Vagina (tissue), 2 donors: ENCODE measurements at regions not wholly inside any gene's neighbourhood (a gene's known extent, or its start where the extent isn't known, plus 50 kb on each side); places are given as distances from the start of the nearest gene placed in this dataset.

Source experiments
- DNase-seq, 2 donors: peaks; one replicate each; pipeline ENCODE4 v3.0.0-alpha.2; 2017; ENCODE audit errors: extremely low spot score in 2 of 2
- H3K27ac ChIP-seq: fragments of 200-600 bp; sonication (generic); one replicate; pipeline ENCODE4 v1.5.1; 2019
- H3K27me3 ChIP-seq: fragments of 200-600 bp; sonication (generic); one replicate; pipeline ENCODE4 v1.5.1; 2019
- H3K36me3 ChIP-seq, 2 donors: fragments of 200-600 bp; sonication (generic); one replicate each; pipeline ENCODE4 v1.5.1; 2017 to 2019
- H3K4me1 ChIP-seq: fragments of 200-600 bp; sonication (generic); one replicate; pipeline ENCODE4 v1.5.1; 2019
- H3K4me3 ChIP-seq, 2 donors: fragments of 200-600 bp; sonication (generic); 1 replicate in 1 of 2; 2 replicates in 1 of 2; pipeline ENCODE4 v1.5.1; 2016 to 2019
- H3K9me3 ChIP-seq: fragments of 200-600 bp; sonication (generic); one replicate; pipeline ENCODE4 v1.5.1; 2019
- CTCF ChIP-seq, 3 experiments: fragments of 450-650 bp in 2 of 3; fragments of 200-600 bp in 1 of 3; sonication (generic) in 1 of 3; IDR thresholded peaks; one replicate each; pipeline ENCODE4 v1.5.1; 2017 to 2019; ENCODE audit warnings: antibody characterized with exemption in 3 of 3, mild to moderate bottlenecking in 2 of 3, moderate library complexity in 2 of 3
- POLR2A ChIP-seq, 2 donors: fragments of 450-650 bp; IDR thresholded peaks; one replicate each; pipeline ENCODE4 v1.6.1; 2017; ENCODE audit warnings: antibody characterized with exemption in 2 of 2, mild to moderate bottlenecking in 2 of 2, moderate library complexity in 2 of 2
- POLR2AphosphoS5 ChIP-seq, 2 donors: sonication (generic); formaldehyde crosslinking; IDR thresholded peaks; one replicate each; pipeline ENCODE4 v1.9.0; 2017; ENCODE audit warnings: antibody characterized with exemption in 2 of 2, mild to moderate bottlenecking in 2 of 2, low read depth in 1 of 2; ENCODE audit not compliant: insufficient read depth in 1 of 2
- intact Hi-C: fragments of 100-400 bp; cut with DNase I; formaldehyde crosslinking; loops from one replicate; pipeline ENCODE4 v1.15.1; 2023

- no peak for TF ChIP-seq POLR2A (IDR thresholded peaks at IDR 0.05)
- TF ChIP-seq POLR2AphosphoS5 (IDR thresholded peaks at IDR 0.05; ENCODE audit: insufficient read depth in 1 of 2, low read depth in 1 of 2): no peak
- no peak for TF ChIP-seq CTCF (IDR thresholded peaks at IDR 0.05)
- Histone ChIP-seq H3K4me1 (no peaks in the 10 kb centered on the region), H3K27ac (no peak overlapping the region), H3K4me3 (no peak overlapping the region), H3K27me3 (no peaks in the 10 kb centered on the region), H3K36me3 (no peaks in the 10 kb centered on the region), H3K9me3 (no peaks in the 10 kb centered on the region)
- no peak for DNase-seq
- intact Hi-C loops: no loop called here
Observed at GRCh38 chr4:24322995-24323394, 261.4 kb downstream of the DHX15 start.

GRCh38 chr4:24322511-24322910 lies 261.8 kb downstream of the DHX15 start:
- intact Hi-C loops: no loop called here
- H3K27me3 ChIP-seq: no peaks in the 10 kb centered on the region
- no peaks in the 10 kb centered on the region for H3K4me1 ChIP-seq
- no peak for DNase-seq
- no peaks in the 10 kb centered on the region for H3K36me3 ChIP-seq
- H3K9me3 ChIP-seq: no peaks in the 10 kb centered on the region
- H3K4me3 ChIP-seq: no peak overlapping the region
- no peak overlapping the region for H3K27ac ChIP-seq
- TF ChIP-seq CTCF (IDR thresholded peaks at IDR 0.05): no peak
- TF ChIP-seq POLR2A (IDR thresholded peaks at IDR 0.05): no peak
- no peak for TF ChIP-seq POLR2AphosphoS5 (IDR thresholded peaks at IDR 0.05; ENCODE audit: insufficient read depth in 1 of 2, low read depth in 1 of 2)

GRCh38 chr4:24321616-24322015 lies 262.7 kb downstream of the DHX15 start:
- H3K27me3 ChIP-seq: no peaks in the 10 kb centered on the region
- TF ChIP-seq POLR2A (IDR thresholded peaks at IDR 0.05) (no peak), POLR2AphosphoS5 (IDR thresholded peaks at IDR 0.05; ENCODE audit: insufficient read depth in 1 of 2, low read depth in 1 of 2) (no peak), CTCF (IDR thresholded peaks at IDR 0.05) (no peak)
- no peaks in the 10 kb centered on the region for H3K9me3 ChIP-seq
- no peaks in the 10 kb centered on the region for H3K4me1 ChIP-seq
- intact Hi-C loops: loop anchor here (1.0 kb wide), 1 partner anchor 41 kb away; no protein-coding TSS in a partner anchor
- no peak for DNase-seq
- no peaks in the 10 kb centered on the region for H3K36me3 ChIP-seq
- no peak overlapping the region for H3K4me3 ChIP-seq
- no peak overlapping the region for H3K27ac ChIP-seq

GRCh38 chr4:24321131-24321530 lies 263.2 kb downstream of the DHX15 start:
- Histone ChIP-seq H3K9me3 (no peaks in the 10 kb centered on the region), H3K4me3 (no peak overlapping the region), H3K27me3 (no peaks in the 10 kb centered on the region), H3K36me3 (no peaks in the 10 kb centered on the region), H3K4me1 (no peaks in the 10 kb centered on the region), H3K27ac (no peak overlapping the region)
- no peak for DNase-seq
- TF ChIP-seq POLR2A (IDR thresholded peaks at IDR 0.05): no peak
- no peak for TF ChIP-seq CTCF (IDR thresholded peaks at IDR 0.05)
- no peak for TF ChIP-seq POLR2AphosphoS5 (IDR thresholded peaks at IDR 0.05; ENCODE audit: insufficient read depth in 1 of 2, low read depth in 1 of 2)
- intact Hi-C loops: loop anchor here (1.0 kb wide), 1 partner anchor 41 kb away; no protein-coding TSS in a partner anchor

- TF ChIP-seq CTCF (IDR thresholded peaks at IDR 0.05): no peak
- no peak for TF ChIP-seq POLR2AphosphoS5 (IDR thresholded peaks at IDR 0.05; ENCODE audit: insufficient read depth in 1 of 2, low read depth in 1 of 2)
- TF ChIP-seq POLR2A (IDR thresholded peaks at IDR 0.05): no peak
- H3K4me3 ChIP-seq: no peak overlapping the region
- no peak for DNase-seq
- intact Hi-C loops: no loop called here
- no peaks in the 10 kb centered on the region for H3K36me3 ChIP-seq
- no peaks in the 10 kb centered on the region for H3K27me3 ChIP-seq
- no peaks in the 10 kb centered on the region for H3K4me1 ChIP-seq
- no peak overlapping the region for H3K27ac ChIP-seq
- no peaks in the 10 kb centered on the region for H3K9me3 ChIP-seq
Observed at GRCh38 chr4:24319387-24319786, 265.0 kb downstream of the DHX15 start.
